ENCODE measurements at regions not wholly inside any gene's neighbourhood (a gene's known extent, or its start where the extent isn't known, plus 50 kb on each side); places are given as distances from the start of the nearest gene placed in this dataset.

DNA sequence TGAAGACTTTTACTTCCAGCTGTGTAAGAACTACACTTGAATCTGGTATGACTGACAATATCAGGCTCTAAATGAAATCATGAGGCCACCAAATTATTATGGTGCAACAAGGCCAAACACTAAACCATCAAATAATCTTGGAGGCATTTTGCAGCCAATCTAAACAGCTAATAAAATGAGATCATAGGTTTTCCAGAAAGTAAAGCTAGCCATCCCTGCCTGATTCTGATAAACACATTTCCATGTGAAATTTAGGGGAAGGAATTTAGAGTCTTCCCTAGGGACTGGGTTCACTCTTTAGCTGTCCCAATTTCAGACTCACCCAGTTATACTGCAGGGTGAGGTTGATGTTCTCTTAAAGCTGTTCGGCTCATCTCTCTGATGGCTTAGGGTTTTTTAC lies 190.3 kb upstream of the TMEM196 start (continued):
- TF ChIP-seq, protein P1, sequence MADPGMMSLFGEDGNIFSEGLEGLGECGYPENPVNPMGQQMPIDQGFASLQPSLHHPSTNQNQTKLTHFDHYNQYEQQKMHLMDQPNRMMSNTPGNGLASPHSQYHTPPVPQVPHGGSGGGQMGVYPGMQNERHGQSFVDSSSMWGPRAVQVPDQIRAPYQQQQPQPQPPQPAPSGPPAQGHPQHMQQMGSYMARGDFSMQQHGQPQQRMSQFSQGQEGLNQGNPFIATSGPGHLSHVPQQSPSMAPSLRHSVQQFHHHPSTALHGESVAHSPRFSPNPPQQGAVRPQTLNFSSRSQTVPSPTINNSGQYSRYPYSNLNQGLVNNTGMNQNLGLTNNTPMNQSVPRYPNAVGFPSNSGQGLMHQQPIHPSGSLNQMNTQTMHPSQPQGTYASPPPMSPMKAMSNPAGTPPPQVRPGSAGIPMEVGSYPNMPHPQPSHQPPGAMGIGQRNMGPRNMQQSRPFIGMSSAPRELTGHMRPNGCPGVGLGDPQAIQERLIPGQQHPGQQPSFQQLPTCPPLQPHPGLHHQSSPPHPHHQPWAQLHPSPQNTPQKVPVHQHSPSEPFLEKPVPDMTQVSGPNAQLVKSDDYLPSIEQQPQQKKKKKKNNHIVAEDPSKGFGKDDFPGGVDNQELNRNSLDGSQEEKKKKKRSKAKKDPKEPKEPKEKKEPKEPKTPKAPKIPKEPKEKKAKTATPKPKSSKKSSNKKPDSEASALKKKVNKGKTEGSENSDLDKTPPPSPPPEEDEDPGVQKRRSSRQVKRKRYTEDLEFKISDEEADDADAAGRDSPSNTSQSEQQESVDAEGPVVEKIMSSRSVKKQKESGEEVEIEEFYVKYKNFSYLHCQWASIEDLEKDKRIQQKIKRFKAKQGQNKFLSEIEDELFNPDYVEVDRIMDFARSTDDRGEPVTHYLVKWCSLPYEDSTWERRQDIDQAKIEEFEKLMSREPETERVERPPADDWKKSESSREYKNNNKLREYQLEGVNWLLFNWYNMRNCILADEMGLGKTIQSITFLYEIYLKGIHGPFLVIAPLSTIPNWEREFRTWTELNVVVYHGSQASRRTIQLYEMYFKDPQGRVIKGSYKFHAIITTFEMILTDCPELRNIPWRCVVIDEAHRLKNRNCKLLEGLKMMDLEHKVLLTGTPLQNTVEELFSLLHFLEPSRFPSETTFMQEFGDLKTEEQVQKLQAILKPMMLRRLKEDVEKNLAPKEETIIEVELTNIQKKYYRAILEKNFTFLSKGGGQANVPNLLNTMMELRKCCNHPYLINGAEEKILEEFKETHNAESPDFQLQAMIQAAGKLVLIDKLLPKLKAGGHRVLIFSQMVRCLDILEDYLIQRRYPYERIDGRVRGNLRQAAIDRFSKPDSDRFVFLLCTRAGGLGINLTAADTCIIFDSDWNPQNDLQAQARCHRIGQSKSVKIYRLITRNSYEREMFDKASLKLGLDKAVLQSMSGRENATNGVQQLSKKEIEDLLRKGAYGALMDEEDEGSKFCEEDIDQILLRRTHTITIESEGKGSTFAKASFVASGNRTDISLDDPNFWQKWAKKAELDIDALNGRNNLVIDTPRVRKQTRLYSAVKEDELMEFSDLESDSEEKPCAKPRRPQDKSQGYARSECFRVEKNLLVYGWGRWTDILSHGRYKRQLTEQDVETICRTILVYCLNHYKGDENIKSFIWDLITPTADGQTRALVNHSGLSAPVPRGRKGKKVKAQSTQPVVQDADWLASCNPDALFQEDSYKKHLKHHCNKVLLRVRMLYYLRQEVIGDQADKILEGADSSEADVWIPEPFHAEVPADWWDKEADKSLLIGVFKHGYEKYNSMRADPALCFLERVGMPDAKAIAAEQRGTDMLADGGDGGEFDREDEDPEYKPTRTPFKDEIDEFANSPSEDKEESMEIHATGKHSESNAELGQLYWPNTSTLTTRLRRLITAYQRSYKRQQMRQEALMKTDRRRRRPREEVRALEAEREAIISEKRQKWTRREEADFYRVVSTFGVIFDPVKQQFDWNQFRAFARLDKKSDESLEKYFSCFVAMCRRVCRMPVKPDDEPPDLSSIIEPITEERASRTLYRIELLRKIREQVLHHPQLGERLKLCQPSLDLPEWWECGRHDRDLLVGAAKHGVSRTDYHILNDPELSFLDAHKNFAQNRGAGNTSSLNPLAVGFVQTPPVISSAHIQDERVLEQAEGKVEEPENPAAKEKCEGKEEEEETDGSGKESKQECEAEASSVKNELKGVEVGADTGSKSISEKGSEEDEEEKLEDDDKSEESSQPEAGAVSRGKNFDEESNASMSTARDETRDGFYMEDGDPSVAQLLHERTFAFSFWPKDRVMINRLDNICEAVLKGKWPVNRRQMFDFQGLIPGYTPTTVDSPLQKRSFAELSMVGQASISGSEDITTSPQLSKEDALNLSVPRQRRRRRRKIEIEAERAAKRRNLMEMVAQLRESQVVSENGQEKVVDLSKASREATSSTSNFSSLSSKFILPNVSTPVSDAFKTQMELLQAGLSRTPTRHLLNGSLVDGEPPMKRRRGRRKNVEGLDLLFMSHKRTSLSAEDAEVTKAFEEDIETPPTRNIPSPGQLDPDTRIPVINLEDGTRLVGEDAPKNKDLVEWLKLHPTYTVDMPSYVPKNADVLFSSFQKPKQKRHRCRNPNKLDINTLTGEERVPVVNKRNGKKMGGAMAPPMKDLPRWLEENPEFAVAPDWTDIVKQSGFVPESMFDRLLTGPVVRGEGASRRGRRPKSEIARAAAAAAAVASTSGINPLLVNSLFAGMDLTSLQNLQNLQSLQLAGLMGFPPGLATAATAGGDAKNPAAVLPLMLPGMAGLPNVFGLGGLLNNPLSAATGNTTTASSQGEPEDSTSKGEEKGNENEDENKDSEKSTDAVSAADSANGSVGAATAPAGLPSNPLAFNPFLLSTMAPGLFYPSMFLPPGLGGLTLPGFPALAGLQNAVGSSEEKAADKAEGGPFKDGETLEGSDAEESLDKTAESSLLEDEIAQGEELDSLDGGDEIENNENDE (IDR thresholded peaks at IDR 0.05; ENCODE audit: insufficient replicate concordance, low read length): no peak
- TF ChIP-seq SIRT6 (IDR thresholded peaks at IDR 0.05; ENCODE audit: low read length): no peak
- TF ChIP-seq NANOG (IDR thresholded peaks at IDR 0.05; ENCODE audit: insufficient read depth, low read depth, low read length, poor library complexity, severe bottlenecking): no peak
- TF ChIP-seq POLR2AphosphoS5 (IDR thresholded peaks at IDR 0.05; ENCODE audit: low read depth, low read length): no peak
- no peak for TF ChIP-seq CEBPB (IDR thresholded peaks at IDR 0.05; ENCODE audit: low read depth, low read length)

All from H1 (cell line).